HG03045 (cell line): ENCODE measurements at regions not wholly inside any gene's neighbourhood (a gene's known extent, or its start where the extent isn't known, plus 50 kb on each side); places are given as distances from the start of the nearest gene placed in this dataset.

Source experiments
- ATAC-seq: cut with Tn5 transposase; IDR thresholded peaks from one replicate; pipeline ENCODE4 v1.9.1; 2021; ENCODE audit warnings: mild to moderate bottlenecking, moderate library complexity; ENCODE audit not compliant: unreplicated experiment

DNA sequence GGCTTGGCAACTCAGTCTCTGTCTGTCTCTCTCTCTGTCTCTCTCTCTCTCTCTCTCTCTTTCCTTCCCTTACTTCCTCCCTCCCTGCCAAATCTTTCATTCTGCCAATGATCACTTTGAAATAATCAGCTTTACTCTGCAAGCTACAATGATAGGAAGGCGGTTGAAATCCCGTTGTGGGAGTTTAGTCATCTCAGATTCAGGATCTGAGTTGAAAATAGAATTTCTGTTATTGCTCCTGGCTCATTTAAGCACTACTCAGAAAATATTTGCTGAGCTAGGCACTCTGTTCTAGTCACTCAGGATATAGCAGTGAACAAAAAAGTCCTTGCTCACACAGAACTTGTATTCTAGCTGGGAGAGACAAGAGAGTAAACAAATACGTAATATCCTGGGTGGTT, 56.3 kb upstream of the DCTD start:
- no peak for ATAC-seq

DNA sequence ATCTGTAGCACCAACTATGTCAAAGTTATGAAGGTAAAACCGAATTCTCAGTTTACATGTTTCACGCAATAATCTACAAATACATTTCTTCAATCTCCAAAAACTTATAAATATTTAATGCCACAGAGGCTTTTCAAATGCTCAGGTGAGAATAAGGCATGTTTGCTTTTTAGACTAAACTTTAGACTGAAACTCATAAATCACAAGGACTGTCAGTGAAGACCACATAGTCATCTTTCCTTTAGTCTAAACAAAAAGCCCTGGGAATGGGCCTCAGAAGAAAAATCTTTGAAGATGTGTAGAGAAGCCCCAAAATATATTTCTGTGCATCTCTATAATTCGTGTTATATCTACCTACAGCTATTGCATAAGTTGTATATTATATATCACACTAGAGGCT, 54.5 kb upstream of the DCTD start:
- no peak for ATAC-seq

DNA sequence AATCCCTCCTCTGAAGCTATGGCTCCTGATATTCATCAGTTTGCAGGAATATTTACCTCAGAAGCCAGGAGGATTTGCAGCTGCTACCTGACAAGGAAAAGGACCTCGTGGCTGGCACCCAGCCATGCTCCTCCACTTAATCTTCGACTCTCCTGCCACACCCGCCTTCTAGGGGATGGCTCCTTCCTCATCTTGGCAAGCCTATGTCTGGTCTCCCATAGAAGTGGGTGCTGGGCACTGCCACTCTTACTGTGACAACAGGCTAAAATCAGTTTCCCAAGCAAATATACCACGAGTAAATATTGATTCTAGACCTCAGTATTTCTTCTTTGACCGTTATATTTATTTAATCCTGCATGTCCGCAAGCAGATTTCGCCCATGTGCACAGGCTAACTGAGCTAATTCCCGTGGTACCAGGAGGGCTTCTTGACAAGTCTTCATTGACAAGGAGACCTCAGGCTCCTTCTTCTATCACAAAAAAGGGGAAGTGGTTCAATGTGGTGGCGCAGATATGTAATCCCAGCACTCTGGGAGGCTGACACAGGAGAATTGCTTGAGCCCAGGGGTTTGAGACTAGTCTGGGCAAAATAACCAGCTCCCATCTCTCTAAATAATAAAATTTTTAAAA, 52.6 kb upstream of the DCTD start:
- peak; percentile 53 for ATAC-seq

DNA sequence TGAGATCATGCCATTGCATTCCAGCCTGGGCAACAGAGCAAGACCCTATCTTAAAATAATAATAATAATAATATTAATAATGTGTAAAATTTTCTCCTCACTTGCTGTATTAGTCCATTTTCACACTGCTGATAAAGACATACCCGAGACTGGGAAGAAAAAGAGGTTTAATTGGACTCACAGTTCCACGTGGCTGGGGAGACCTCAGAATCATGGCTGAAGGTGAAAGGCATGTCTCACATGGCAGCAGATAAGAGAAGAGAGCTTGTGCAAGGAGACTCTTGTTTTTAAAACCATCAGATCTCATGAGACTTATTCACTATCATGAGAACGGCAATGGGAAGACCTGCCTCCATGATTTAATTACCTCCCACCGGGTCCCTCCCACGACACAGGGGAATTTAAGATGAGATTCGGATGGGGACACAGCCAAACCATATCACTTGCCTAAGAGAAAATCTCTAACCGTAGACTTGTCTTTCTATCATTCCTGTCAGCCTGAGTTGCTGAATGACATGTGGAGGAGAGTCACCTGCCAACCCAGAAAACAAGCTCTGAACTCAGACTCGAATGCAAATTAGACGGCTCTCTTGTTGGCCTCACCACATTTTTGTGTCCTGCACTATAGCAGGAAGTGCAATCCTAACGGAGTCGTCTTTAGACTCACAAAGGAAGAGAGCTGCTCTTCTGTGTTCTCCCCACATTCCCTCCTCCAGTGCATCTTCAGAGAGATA, 51.9 kb upstream of the DCTD start:
- ATAC-seq = peak; percentile 48

DNA sequence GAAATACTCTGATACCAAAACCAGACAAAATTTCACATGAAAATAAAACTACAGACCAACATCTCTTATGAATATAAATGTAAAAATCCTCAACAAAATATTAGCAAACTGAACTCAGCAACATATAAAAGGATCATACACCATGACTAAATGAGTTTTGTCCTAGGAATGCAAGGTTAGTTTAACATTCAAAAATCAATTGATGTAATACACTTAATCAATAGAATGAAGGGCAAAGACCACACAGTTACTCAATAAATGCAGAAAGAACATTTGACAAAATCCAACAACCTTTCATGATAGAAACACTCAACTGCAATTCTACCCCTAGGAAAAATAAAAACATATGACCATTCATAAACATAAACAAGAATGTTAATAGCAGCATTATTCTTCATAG, 50.2 kb upstream of the DCTD start:
- ATAC-seq = no peak
